HG03571 (cell line): ENCODE measurements at regions not wholly inside any gene's neighbourhood (a gene's known extent, or its start where the extent isn't known, plus 50 kb on each side); places are given as distances from the start of the nearest gene placed in this dataset.

Experiments used
- ATAC-seq: cut with Tn5 transposase; IDR thresholded peaks from one replicate; pipeline ENCODE4 v1.9.1; 2021; ENCODE audit not compliant: unreplicated experiment

- ATAC-seq: no peak
Observed at GRCh38 chr1:118736322-118736721, 251.8 kb downstream of the TBX15 start.

- ATAC-seq: no peak
Observed at GRCh38 chr1:118717893-118718292, 270.2 kb downstream of the TBX15 start.

- ATAC-seq: no peak
Observed at GRCh38 chr1:118716775-118717174, 271.4 kb downstream of the TBX15 start.

GRCh38 chr1:118711356-118711755, 276.8 kb downstream of the TBX15 start:
- ATAC-seq: no peak

GRCh38 chr1:118698911-118699310, 289.2 kb downstream of the TBX15 start:
- ATAC-seq: no peak

- no peak for ATAC-seq
Observed at GRCh38 chr1:118692143-118692542, 296.0 kb downstream of the TBX15 start.

- ATAC-seq: no peak
Observed at GRCh38 chr1:118688891-118689290, 299.3 kb downstream of the TBX15 start.

GRCh38 chr1:118661769-118662320, 326.3 kb downstream of the TBX15 start:
- no peak for ATAC-seq

GRCh38 chr1:118660769-118661168, 327.4 kb downstream of the TBX15 start:
- no peak for ATAC-seq

- ATAC-seq: no peak
Observed at GRCh38 chr1:118659646-118660045, 328.5 kb downstream of the TBX15 start.

GRCh38 chr1:118650107-118650807, 337.9 kb downstream of the TBX15 start:
- no peak for ATAC-seq

GRCh38 chr1:118649369-118650106, 338.6 kb downstream of the TBX15 start:
- no peak for ATAC-seq

GRCh38 chr1:118636004-118636403, 352.1 kb downstream of the TBX15 start:
- ATAC-seq: no peak

- no peak for ATAC-seq
Observed at GRCh38 chr1:118627435-118627834, 360.7 kb downstream of the TBX15 start.

GRCh38 chr1:118621839-118622238, 366.3 kb downstream of the TBX15 start:
- ATAC-seq: no peak

GRCh38 chr1:118618618-118619340, 369.4 kb downstream of the TBX15 start:
- ATAC-seq: no peak

- ATAC-seq: no peak
Observed at GRCh38 chr1:118617916-118618315, 370.2 kb downstream of the TBX15 start.

GRCh38 chr1:118615066-118615465, 373.1 kb downstream of the TBX15 start:
- ATAC-seq: no peak

- no peak for ATAC-seq
Observed at GRCh38 chr1:118589238-118589846, 398.8 kb downstream of the TBX15 start.

GRCh38 chr1:118588566-118588965, 399.6 kb downstream of the TBX15 start:
- no peak for ATAC-seq

- ATAC-seq: no peak
Observed at GRCh38 chr1:118578276-118578675, 393.2 kb upstream of the SPAG17 start.
